Left ventricle myocardium superior (tissue), 1 donor: ENCODE measurements at regions not wholly inside any gene's neighbourhood (a gene's known extent, or its start where the extent isn't known, plus 50 kb on each side); places are given as distances from the start of the nearest gene placed in this dataset.
A peak's percentile ranks its signal among the peaks of the same experiment; 100 is the strongest.

Source experiments
- ATAC-seq: fragments of 200-7000 bp; cut with Tn5 transposase; one replicate; pipeline ENCODE4 v1.9.1; 2020; ENCODE audit warnings: mild to moderate bottlenecking, moderate library complexity
- DNase-seq: peaks from one replicate; pipeline ENCODE4 v3.0.0-alpha.2; 2020
- intact Hi-C: fragments of 100-400 bp; cut with micrococcal nuclease; formaldehyde crosslinking; loops from one replicate; pipeline ENCODE4 v1.11.0; 2022
- donor health status: DM: no; HTN: yes; CAD: no; lungs with severe emphysema.

- ATAC-seq (no peak), DNase-seq (no peak)
- intact Hi-C loops, result no loop called here
These were observed 552.8 kb downstream of the MIAT start for GRCh38 chr22:27210111-27210730.

GRCh38 chr22:27212102-27212501, 554.7 kb downstream of the MIAT start:
- intact Hi-C loops, result no loop called here
- ATAC-seq (no peak), DNase-seq (no peak)

- peak; percentile 45 for DNase-seq
- intact Hi-C loops, result no loop called here
- ATAC-seq, result peak; percentile 83
These were observed 555.3 kb downstream of the MIAT start for GRCh38 chr22:27212617-27213177.

GRCh38 chr22:27213294-27213693, 555.9 kb downstream of the MIAT start:
- intact Hi-C loops, result no loop called here
- DNase-seq, result no peak
- no peak for ATAC-seq

GRCh38 chr22:27213766-27214581, 556.6 kb downstream of the MIAT start:
- intact Hi-C loops, result no loop called here
- ATAC-seq, result peak; percentile 80
- DNase-seq, result peak; percentile 83

- DNase-seq, result no peak
- ATAC-seq, result no peak
- intact Hi-C loops, result no loop called here
These were observed 557.3 kb downstream of the MIAT start for GRCh38 chr22:27214691-27215090.

GRCh38 chr22:27215871-27216270, 558.5 kb downstream of the MIAT start:
- ATAC-seq, result no peak
- intact Hi-C loops, result no loop called here

GRCh38 chr22:27216444-27216843, 559.1 kb downstream of the MIAT start:
- DNase-seq, result no peak
- intact Hi-C loops, result no loop called here
- no peak for ATAC-seq

More at GRCh38 chr22:27215871-27216270, 558.5 kb downstream of the MIAT start:
- DNase-seq, result no peak

GRCh38 chr22:27217154-27217553, 559.8 kb downstream of the MIAT start:
- ATAC-seq, result no peak
- intact Hi-C loops, result no loop called here
- DNase-seq, result no peak

- ATAC-seq (peak; percentile 66), DNase-seq (peak; percentile 63)
- intact Hi-C loops, result no loop called here
These were observed 560.9 kb downstream of the MIAT start for GRCh38 chr22:27218012-27218920.

- intact Hi-C loops, result no loop called here
These were observed 561.6 kb downstream of the MIAT start for GRCh38 chr22:27219036-27219435.

GRCh38 chr22:27220339-27220738, 563.0 kb downstream of the MIAT start:
- ATAC-seq, result no peak
- intact Hi-C loops, result no loop called here
- DNase-seq, result no peak

More at GRCh38 chr22:27219036-27219435, 561.6 kb downstream of the MIAT start:
- DNase-seq, result no peak
- peak; percentile 7 for ATAC-seq

GRCh38 chr22:27222178-27222577, 564.8 kb downstream of the MIAT start:
- no peak for DNase-seq
- intact Hi-C loops, result no loop called here
- ATAC-seq, result no peak

- no peak for DNase-seq
- intact Hi-C loops, result no loop called here
- ATAC-seq, result peak; percentile 64
These were observed 566.2 kb downstream of the MIAT start for GRCh38 chr22:27223317-27224177.

- ATAC-seq (peak; percentile 85), DNase-seq (peak; percentile 47)
- intact Hi-C loops, result no loop called here
These were observed 567.3 kb downstream of the MIAT start for GRCh38 chr22:27224485-27225374.

- DNase-seq (no peak), ATAC-seq (no peak)
- intact Hi-C loops, result no loop called here
These were observed 569.3 kb downstream of the MIAT start for GRCh38 chr22:27226666-27227065.

- DNase-seq (no peak), ATAC-seq (no peak)
- intact Hi-C loops, result no loop called here
These were observed 571.4 kb downstream of the MIAT start for GRCh38 chr22:27228771-27229170.

- intact Hi-C loops, result no loop called here
- ATAC-seq (no peak), DNase-seq (no peak)
These were observed 571.4 kb downstream of the MN1 start for GRCh38 chr22:27230189-27230588.
